H1 (cell line): ENCODE measurements at regions not wholly inside any gene's neighbourhood (a gene's known extent, or its start where the extent isn't known, plus 50 kb on each side); places are given as distances from the start of the nearest gene placed in this dataset.

Source experiments
- ASH2L ChIP-seq: fragments of 200-600, 300-600 bp; sonication (generic); IDR thresholded peaks from one replicate; pipeline ENCODE4 v1.7.1; 2017; ENCODE audit warnings: low read length
- HDAC6 ChIP-seq: IDR thresholded peaks from one replicate; pipeline ENCODE4 v1.7.1; 2012; ENCODE audit warnings: low read depth, mild to moderate bottlenecking, inconsistent platforms, low read length, moderate library complexity
- SIN3A ChIP-seq, 2 experiments: IDR thresholded peaks in 1 of 2; conservative IDR thresholded peaks in 1 of 2; 2 replicates each; pipeline ENCODE4 v1.6.1; 2011 to 2012; ENCODE audit warnings: low read length in 2 of 2, improper control_type of control experiment in 1 of 2, low read depth in 1 of 2, mild to moderate bottlenecking in 1 of 2
- SIX5 ChIP-seq: IDR thresholded peaks from 2 replicates; pipeline ENCODE4 v1.6.1; 2011; ENCODE audit warnings: mild to moderate bottlenecking, low read depth, low read length
- TF ChIP-seq, protein P1 (sequence below): IDR thresholded peaks from 2 replicates; pipeline ENCODE4 v1.6.1; 2011; ENCODE audit warnings: low read depth, mild to moderate bottlenecking, low read length; ENCODE audit not compliant: insufficient read depth

DNA sequence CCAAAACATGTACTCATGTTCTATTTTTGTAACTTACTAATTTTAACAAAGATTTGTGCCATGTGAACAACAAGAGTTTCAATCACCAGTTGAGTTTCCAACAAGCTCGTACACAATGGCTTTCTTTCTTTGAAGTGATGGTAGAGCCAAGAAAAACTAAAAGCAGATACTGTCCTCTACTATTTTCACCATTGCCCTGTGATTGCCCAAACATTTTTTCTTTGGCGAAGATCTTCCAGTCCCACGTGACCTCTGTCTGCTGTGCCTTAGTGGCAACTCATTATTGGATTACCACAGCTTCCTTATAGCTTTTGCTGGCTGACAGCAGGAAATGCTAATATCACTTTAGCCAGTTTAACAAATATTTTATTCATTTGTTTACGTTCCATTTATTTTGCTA is 1147.1 kb downstream of the STIM2 start (continued):
- TF ChIP-seq, protein P1, sequence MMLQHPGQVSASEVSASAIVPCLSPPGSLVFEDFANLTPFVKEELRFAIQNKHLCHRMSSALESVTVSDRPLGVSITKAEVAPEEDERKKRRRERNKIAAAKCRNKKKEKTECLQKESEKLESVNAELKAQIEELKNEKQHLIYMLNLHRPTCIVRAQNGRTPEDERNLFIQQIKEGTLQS: no peak
- TF ChIP-seq HDAC6: no peak
- no peak for TF ChIP-seq SIN3A (conservative IDR thresholded peaks at IDR 0.05 in 1 of 2, IDR thresholded peaks at IDR 0.05 in 1 of 2; ENCODE audit: low read depth in 1 of 2, low read length in 2 of 2)
- TF ChIP-seq SIX5: no peak
- TF ChIP-seq ASH2L: no peak
